H9 (cell line): ENCODE measurements at regions not wholly inside any gene's neighbourhood (a gene's known extent, or its start where the extent isn't known, plus 50 kb on each side); places are given as distances from the start of the nearest gene placed in this dataset.
A peak's percentile ranks its signal among the peaks of the same experiment; 100 is the strongest.

Source experiments
- DNase-seq: peaks from one replicate; pipeline ENCODE4 v3.0.0-alpha.2; 2017
- H2AFZ ChIP-seq: one replicate; pipeline ENCODE4 v1.6.1; 2013; ENCODE audit warnings: mild to moderate bottlenecking, low read length, control low read depth, moderate library complexity
- H2AK5ac ChIP-seq: 2 replicates; pipeline ENCODE4 v1.6.1; 2013; ENCODE audit warnings: low read length, control low read depth, mixed read lengths; ENCODE audit not compliant: insufficient read length
- H2BK120ac ChIP-seq: one replicate; pipeline ENCODE4 v1.6.1; 2013; ENCODE audit warnings: low read depth, mild to moderate bottlenecking, low read length, control low read depth, inconsistent platforms; ENCODE audit not compliant: poor library complexity, severe bottlenecking
- H2BK12ac ChIP-seq: 2 replicates; pipeline ENCODE4 v1.6.1; 2013; ENCODE audit warnings: low read length, control low read depth, mixed read lengths, low read depth; ENCODE audit not compliant: insufficient read length
- H2BK15ac ChIP-seq: 2 replicates; pipeline ENCODE4 v1.6.1; 2013; ENCODE audit warnings: low read depth, low read length, control low read depth
- H2BK20ac ChIP-seq: one replicate; pipeline ENCODE4 v1.6.1; 2013; ENCODE audit warnings: low read depth, mild to moderate bottlenecking, low read length, control low read depth, inconsistent platforms; ENCODE audit not compliant: poor library complexity, severe bottlenecking
- H2BK5ac ChIP-seq: 2 replicates; pipeline ENCODE4 v1.6.1; 2013; ENCODE audit warnings: low read length, control low read depth, mixed read lengths; ENCODE audit not compliant: insufficient read length
- H3K14ac ChIP-seq: 2 replicates; pipeline ENCODE4 v1.6.1; 2013; ENCODE audit warnings: low read length, control low read depth; ENCODE audit not compliant: insufficient read depth
- H3K18ac ChIP-seq: 2 replicates; pipeline ENCODE4 v1.6.1; 2013; ENCODE audit warnings: low read depth, mild to moderate bottlenecking, mixed read lengths, low read length, control low read depth; ENCODE audit not compliant: insufficient read length
- H3K23ac ChIP-seq: 2 replicates; pipeline ENCODE4 v1.6.1; 2013; ENCODE audit warnings: low read length, control low read depth, mixed read lengths, low read depth; ENCODE audit not compliant: insufficient read length
- H3K23me2 ChIP-seq: 2 replicates; pipeline ENCODE4 v1.6.1; 2013; ENCODE audit warnings: low read depth, mild to moderate bottlenecking, mixed read lengths, low read length, control low read depth; ENCODE audit not compliant: insufficient read length, poor library complexity, severe bottlenecking
- H3K27ac ChIP-seq: 2 replicates; pipeline ENCODE4 v1.5.1; 2013; ENCODE audit warnings: low read length, control low read depth, mixed read lengths, low read depth; ENCODE audit not compliant: insufficient read length
- H3K27me3 ChIP-seq: 2 replicates; pipeline ENCODE4 v1.6.1; 2013; ENCODE audit warnings: low read length, control low read depth, inconsistent platforms; ENCODE audit not compliant: insufficient read depth
- H3K4ac ChIP-seq: 2 replicates; pipeline ENCODE4 v1.6.1; 2013; ENCODE audit warnings: low read depth, mild to moderate bottlenecking, control low read depth, inconsistent platforms, low read length, moderate library complexity
- H3K4me1 ChIP-seq: 2 replicates; pipeline ENCODE4 v1.6.1; 2013; ENCODE audit warnings: low read length, control low read depth, inconsistent platforms; ENCODE audit not compliant: insufficient read depth
- H3K4me2 ChIP-seq: 2 replicates; pipeline ENCODE4 v1.6.1; 2013; ENCODE audit warnings: low read length, control low read depth, mixed read lengths; ENCODE audit not compliant: insufficient read length, insufficient read depth
- H3K56ac ChIP-seq: 2 replicates; pipeline ENCODE4 v1.6.1; 2013; ENCODE audit warnings: low read depth, mild to moderate bottlenecking, mixed read lengths, low read length, control low read depth; ENCODE audit not compliant: insufficient read length
- H3K79me1 ChIP-seq: 2 replicates; pipeline ENCODE4 v1.6.1; 2013; ENCODE audit warnings: low read depth, mild to moderate bottlenecking, moderate library complexity, low read length, control low read depth, inconsistent platforms; ENCODE audit not compliant: insufficient read depth, poor library complexity, severe bottlenecking
- H3K79me2 ChIP-seq: 2 replicates; pipeline ENCODE4 v1.6.1; 2013; ENCODE audit warnings: low read length, control low read depth, inconsistent platforms; ENCODE audit not compliant: insufficient read depth
- H3K9ac ChIP-seq: 2 replicates; pipeline ENCODE4 v1.6.1; 2013; ENCODE audit warnings: low read length, control low read depth, mixed read lengths; ENCODE audit not compliant: insufficient read length; ENCODE audit errors: extremely low read depth
- H3K9me3 ChIP-seq: one replicate; pipeline ENCODE4 v1.6.1; 2013; ENCODE audit warnings: low read depth, low read length, inconsistent platforms; ENCODE audit not compliant: control insufficient read depth
- H3T11ph ChIP-seq: one replicate; pipeline ENCODE4 v1.6.1; 2013; ENCODE audit warnings: mild to moderate bottlenecking, low read length, control low read depth, inconsistent platforms
- H4K20me1 ChIP-seq: one replicate; pipeline ENCODE4 v1.6.1; 2013; ENCODE audit not compliant: control insufficient read depth, insufficient read length, insufficient read depth
- H4K5ac ChIP-seq: 2 replicates; pipeline ENCODE4 v1.6.1; 2013; ENCODE audit warnings: low read depth, mild to moderate bottlenecking, mixed read lengths, low read length, control low read depth; ENCODE audit not compliant: insufficient read length
- H4K8ac ChIP-seq: replicated peaks from 2 replicates; pipeline ENCODE4 v1.6.1; 2013; ENCODE audit warnings: low read length, control low read depth, mixed read lengths, low read depth; ENCODE audit not compliant: insufficient read length
- H4K91ac ChIP-seq: 2 replicates; pipeline ENCODE4 v1.6.1; 2013; ENCODE audit warnings: low read depth, mild to moderate bottlenecking, moderate library complexity, mixed read lengths, low read length, control low read depth; ENCODE audit not compliant: insufficient read length
- H3K27ac Mint-ChIP-seq, 3 experiments: 2 replicates in 2 of 3; 3 replicates in 1 of 3; pipeline ENCODE4 v1.8.0; 2020 to 2021; ENCODE audit warnings: mixed read lengths in 3 of 3, mild to moderate bottlenecking in 1 of 3, moderate library complexity in 1 of 3
- H3K27me3 Mint-ChIP-seq: 2 replicates; pipeline ENCODE4 v1.8.0; 2021; ENCODE audit warnings: low read depth, mild to moderate bottlenecking, moderate library complexity, mixed read lengths
- H3K36me3 Mint-ChIP-seq, 3 experiments: 2 replicates in 2 of 3; 3 replicates in 1 of 3; pipeline ENCODE4 v1.8.0; 2020 to 2021; ENCODE audit warnings: low read depth in 3 of 3, mixed read lengths in 3 of 3; ENCODE audit not compliant: insufficient read depth in 1 of 3
- H3K4me1 Mint-ChIP-seq, 2 experiments: 2 replicates each; pipeline ENCODE4 v1.8.0; 2020; ENCODE audit warnings: mixed read lengths in 2 of 2
- H3K4me3 Mint-ChIP-seq, 2 experiments: 2 replicates in 1 of 2; 3 replicates in 1 of 2; pipeline ENCODE4 v1.8.0; 2020 to 2021; ENCODE audit warnings: mild to moderate bottlenecking in 2 of 2, mixed read lengths in 2 of 2, moderate library complexity in 1 of 2
- H3K9me3 Mint-ChIP-seq, 2 experiments: 2 replicates in 1 of 2; 3 replicates in 1 of 2; pipeline ENCODE4 v1.8.0; 2020; ENCODE audit warnings: mild to moderate bottlenecking in 2 of 2, mixed read lengths in 2 of 2, moderate library complexity in 1 of 2
- CTCF ChIP-seq: fragments of 200-600 bp; sonication (generic); conservative IDR thresholded peaks from 3 replicates; pipeline ENCODE4 v1.8.0; 2021; ENCODE audit warnings: antibody characterized with exemption, mild to moderate bottlenecking
- WGBS: extraction: QIAGEN DNeasy Blood & Tissue Kit; methylation state at CpG from one replicate; pipeline ENCODE4 v1.1.7; 2013; ENCODE audit warnings: missing lambda C conversion rate, low lambda C conversion rate, mixed read lengths; ENCODE audit not compliant: insufficient read length; ENCODE audit errors: extremely low coverage; 5-methylcytosine and 5-hydroxymethylcytosine counted together

- no peak overlapping the region for H3K27ac ChIP-seq
Measured at GRCh38 chr14:26917086-26917485, 319.3 kb upstream of the NOVA1 start.

More at GRCh38 chr14:26917086-26917485, 319.3 kb upstream of the NOVA1 start:
- no peak overlapping the region for H3T11ph ChIP-seq
- no peak overlapping the region for H2BK5ac ChIP-seq
- no peaks in the 10 kb centered on the region for H3K4me1 ChIP-seq
- H3K79me1 ChIP-seq, result no peaks in the 10 kb centered on the region
- H3K9ac ChIP-seq, result no peak overlapping the region
- no peak overlapping the region for H3K23ac ChIP-seq
- no CpG with 5 or more reads among the region's 1 CpG for WGBS
- no peaks in the 10 kb centered on the region for H3K27me3 Mint-ChIP-seq
- H3K18ac ChIP-seq, result no peak overlapping the region
- no peak overlapping the region for H2BK15ac ChIP-seq
- DNase-seq, result no peak
- no peaks in the 10 kb centered on the region for H3K79me2 ChIP-seq
- H3K27me3 ChIP-seq, result no peaks in the 10 kb centered on the region
- no peak overlapping the region for H3K56ac ChIP-seq
- no peaks in the 10 kb centered on the region for H4K20me1 ChIP-seq
- no peak overlapping the region for H4K5ac ChIP-seq
- peaks cover 3 to 6% of the 10 kb centered on the region in 2 experiments for H3K9me3 Mint-ChIP-seq
- H3K14ac ChIP-seq, result no peak overlapping the region
- no peaks in the 10 kb centered on the region for H3K9me3 ChIP-seq
- no peak overlapping the region for H3K4ac ChIP-seq
- TF ChIP-seq CTCF, result peak; percentile 64
- H3K4me3 Mint-ChIP-seq, result no peak overlapping the region
- H3K27ac Mint-ChIP-seq, result no peak overlapping the region
- no peaks in the 10 kb centered on the region for H3K4me1 Mint-ChIP-seq
- H4K8ac ChIP-seq, result no peak overlapping the region
- no peak overlapping the region for H2AFZ ChIP-seq
- H2BK120ac ChIP-seq, result no peak overlapping the region
- H4K91ac ChIP-seq, result no peak overlapping the region
- no peak overlapping the region for H2AK5ac ChIP-seq
- no peak overlapping the region for H2BK12ac ChIP-seq
- peaks cover 0 to 3% (median 1%) of the 10 kb centered on the region in 3 experiments; a peak in 3 of 7 replicates for H3K36me3 Mint-ChIP-seq
- H3K23me2 ChIP-seq, result no peaks in the 10 kb centered on the region
- no peak overlapping the region for H2BK20ac ChIP-seq
- H3K4me2 ChIP-seq, result no peak overlapping the region
